ENCODE measurements at regions not wholly inside any gene's neighbourhood (a gene's known extent, or its start where the extent isn't known, plus 50 kb on each side); places are given as distances from the start of the nearest gene placed in this dataset.
"Not testable (repeated sequence)": the region's sequence is repeated elsewhere in the genome, so short reads cannot be mapped to it uniquely, and the experiment has no call there.

DNA sequence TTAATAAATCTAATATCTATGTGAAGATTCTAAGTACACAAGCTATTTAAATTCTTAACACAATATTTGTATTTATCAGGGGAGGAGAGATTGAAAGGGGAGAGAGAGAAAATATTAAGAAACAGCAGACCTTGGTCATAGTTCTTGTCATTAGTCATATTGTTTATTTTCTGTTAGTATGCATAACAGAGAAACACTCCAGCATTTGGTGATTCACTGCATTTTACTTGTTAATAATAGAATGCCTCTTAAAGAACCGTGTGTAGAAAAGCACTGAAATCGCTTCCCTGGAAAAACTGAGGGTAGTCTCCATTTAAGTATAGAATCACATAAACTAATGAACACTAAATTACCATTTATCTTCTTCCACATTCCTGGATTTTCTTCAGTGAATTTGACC lies 122.7 kb upstream of the TRPC6 start:
- TF ChIP-seq, protein P1, sequence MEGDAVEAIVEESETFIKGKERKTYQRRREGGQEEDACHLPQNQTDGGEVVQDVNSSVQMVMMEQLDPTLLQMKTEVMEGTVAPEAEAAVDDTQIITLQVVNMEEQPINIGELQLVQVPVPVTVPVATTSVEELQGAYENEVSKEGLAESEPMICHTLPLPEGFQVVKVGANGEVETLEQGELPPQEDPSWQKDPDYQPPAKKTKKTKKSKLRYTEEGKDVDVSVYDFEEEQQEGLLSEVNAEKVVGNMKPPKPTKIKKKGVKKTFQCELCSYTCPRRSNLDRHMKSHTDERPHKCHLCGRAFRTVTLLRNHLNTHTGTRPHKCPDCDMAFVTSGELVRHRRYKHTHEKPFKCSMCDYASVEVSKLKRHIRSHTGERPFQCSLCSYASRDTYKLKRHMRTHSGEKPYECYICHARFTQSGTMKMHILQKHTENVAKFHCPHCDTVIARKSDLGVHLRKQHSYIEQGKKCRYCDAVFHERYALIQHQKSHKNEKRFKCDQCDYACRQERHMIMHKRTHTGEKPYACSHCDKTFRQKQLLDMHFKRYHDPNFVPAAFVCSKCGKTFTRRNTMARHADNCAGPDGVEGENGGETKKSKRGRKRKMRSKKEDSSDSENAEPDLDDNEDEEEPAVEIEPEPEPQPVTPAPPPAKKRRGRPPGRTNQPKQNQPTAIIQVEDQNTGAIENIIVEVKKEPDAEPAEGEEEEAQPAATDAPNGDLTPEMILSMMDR (IDR thresholded peaks at IDR 0.05; ENCODE audit: control insufficient read depth, extremely low read depth, insufficient read depth): no peak
- DNase-seq (ENCODE audit: low read depth): no peak
- no peak overlapping the region for H3K4me3 ChIP-seq (ENCODE audit: low read depth, low read length)

DNA sequence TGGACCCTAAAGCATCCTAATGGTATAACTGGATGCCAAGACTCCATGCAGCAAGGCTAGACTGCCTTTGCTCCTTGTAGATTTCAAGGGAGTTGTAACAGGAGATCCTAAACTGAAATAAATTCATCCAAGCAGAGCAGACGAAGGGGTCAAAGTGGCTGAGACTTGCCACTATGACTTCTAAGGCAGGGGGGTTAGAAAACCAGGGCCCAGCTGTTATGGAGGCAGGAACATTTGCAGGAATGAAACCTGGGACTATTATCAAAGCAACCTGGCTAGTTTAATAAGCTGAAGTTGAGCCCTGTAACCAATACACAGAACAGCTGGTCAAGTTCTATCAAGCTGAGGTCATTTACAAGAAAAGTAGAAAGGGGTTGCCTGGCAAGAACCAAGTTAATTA lies 122.2 kb upstream of the TRPC6 start:
- H3K4me3 ChIP-seq (ENCODE audit: low read depth, low read length): no peak overlapping the region
- TF ChIP-seq, protein P1 (IDR thresholded peaks at IDR 0.05; ENCODE audit: control insufficient read depth, extremely low read depth, insufficient read depth): no peak
- DNase-seq (ENCODE audit: low read depth): no peak

DNA sequence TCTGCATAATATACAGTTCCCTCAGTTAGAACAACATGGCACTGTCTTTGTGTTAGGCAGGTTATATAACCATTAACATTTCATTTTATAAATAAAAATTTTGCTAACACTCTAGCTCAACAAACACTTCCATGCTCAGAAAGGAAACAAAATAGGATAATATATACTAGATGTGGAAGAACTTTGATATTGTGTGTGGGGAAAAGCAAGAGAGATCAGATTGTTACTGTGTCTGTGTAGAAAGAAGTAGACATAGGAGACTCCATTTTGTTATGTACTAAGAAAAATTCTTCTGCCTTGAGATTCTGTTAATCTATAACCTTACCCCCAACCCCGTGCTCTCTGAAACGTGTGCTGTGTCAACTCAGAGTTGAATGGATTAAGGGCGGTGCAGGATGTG lies 111.1 kb upstream of the TRPC6 start:
- DNase-seq (ENCODE audit: low read depth); H3K4me3 ChIP-seq (ENCODE audit: low read depth, low read length): not testable (repeated sequence)

DNA sequence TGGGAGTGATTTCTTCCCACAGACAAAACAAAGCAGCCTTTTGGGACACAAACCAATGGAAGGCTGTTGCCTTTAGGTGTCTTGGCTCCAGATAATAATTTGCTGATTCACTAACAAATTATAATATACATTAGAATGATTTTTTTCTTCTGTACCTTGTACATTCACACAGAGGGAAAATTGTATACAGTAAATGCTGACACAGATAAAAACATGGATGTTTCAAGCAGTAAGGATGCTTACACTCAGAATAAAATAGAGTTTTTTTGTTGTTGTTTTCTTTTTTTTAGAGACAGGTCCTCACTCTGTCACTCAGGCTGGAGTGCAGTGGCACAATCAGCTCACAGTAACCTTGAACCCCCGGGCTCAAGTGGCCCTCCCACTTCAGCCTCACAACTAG lies 109.2 kb upstream of the TRPC6 start:
- no peak for DNase-seq (ENCODE audit: low read depth)
- TF ChIP-seq, protein P1 (IDR thresholded peaks at IDR 0.05; ENCODE audit: control insufficient read depth, extremely low read depth, insufficient read depth): no peak
- no peak overlapping the region for H3K4me3 ChIP-seq (ENCODE audit: low read depth, low read length)

DNA sequence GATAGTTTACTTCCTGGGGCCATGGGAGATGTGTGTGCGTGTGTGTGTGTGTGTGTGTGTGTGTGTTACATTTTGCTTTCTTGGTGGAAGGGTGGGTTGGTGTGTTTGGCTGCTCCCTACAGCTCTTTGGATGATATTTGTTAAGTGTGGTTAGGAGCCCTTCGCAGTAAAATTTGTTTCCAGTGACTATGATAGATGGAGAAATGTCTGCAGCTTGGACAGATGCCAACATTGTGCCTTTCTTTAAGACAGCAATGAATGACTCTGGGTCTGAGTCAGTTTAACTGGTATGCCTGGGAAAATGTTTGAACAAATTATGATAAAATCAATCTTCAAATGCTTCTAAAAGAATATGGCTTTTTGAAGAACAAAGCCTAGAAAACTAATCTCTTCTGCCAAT lies 102.7 kb upstream of the TRPC6 start:
- TF ChIP-seq, protein P1 (IDR thresholded peaks at IDR 0.05; ENCODE audit: control insufficient read depth, extremely low read depth, insufficient read depth): no peak
- H3K4me3 ChIP-seq (ENCODE audit: low read depth, low read length): no peak overlapping the region

DNA sequence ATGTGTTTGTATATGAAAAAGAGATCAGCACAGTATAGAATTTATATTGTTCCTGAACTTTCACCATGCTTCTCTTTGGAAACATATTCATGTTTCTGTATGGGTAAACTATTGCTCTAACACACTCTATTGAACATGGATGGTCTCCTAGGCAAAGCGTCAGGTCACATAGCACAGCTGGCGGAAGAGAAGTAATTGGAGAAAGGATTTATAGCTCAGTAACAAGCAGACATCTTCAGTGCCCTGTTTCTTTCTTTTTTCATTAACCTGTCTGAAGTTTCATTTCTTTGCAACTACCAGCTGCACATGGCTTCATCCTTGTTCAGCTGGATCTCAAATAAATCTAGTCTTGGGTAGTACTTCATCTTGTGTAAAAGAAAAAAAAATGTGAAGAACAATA lies 84.4 kb upstream of the TRPC6 start:
- DNase-seq (ENCODE audit: low read depth): no peak
- no peak overlapping the region for H3K4me3 ChIP-seq (ENCODE audit: low read depth, low read length)
- TF ChIP-seq, protein P1 (IDR thresholded peaks at IDR 0.05; ENCODE audit: control insufficient read depth, extremely low read depth, insufficient read depth): no peak

More for the DNA sequence above, 102.7 kb upstream of the TRPC6 start:
- no peak for DNase-seq (ENCODE audit: low read depth)

DNA sequence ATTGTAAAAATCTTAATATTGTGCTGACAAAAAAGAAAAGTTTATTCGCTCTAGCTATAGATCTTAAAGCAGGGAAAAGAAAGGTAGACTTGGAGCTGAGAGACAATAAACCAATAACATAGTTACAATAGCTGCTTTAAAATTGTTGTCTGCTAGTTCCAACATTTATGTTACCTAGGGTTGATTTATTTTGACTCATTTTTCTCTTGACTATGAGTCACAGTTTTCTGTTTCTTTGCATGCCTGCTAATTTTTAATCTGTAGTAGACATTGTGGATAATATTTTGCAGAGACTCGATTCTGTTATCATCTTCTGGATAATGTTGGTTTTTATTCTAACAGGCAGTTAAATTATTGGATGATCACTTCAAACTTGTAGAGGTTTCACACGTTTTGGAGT lies 83.1 kb upstream of the TRPC6 start:
- TF ChIP-seq, protein P1 (IDR thresholded peaks at IDR 0.05; ENCODE audit: control insufficient read depth, extremely low read depth, insufficient read depth): no peak
- no peak overlapping the region for H3K4me3 ChIP-seq (ENCODE audit: low read depth, low read length)
- DNase-seq (ENCODE audit: low read depth): no peak

DNA sequence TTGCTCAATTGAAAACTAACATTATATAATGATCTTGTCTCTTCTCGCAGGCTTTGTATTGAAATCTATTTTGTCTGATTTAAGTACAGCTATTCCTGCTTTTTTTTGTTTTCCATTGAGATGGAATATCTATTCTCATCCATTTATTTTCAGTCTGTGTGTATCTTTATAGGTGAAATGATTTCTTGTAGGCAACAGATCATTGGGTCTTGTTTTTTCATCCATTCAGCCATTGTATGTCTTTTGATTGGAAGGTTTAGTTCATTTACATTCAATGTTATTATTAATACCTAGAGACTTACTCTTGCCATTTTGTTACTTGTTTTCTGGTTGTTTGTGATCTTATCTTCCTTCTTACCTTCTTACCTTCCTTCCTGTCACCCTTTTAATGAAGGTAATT lies 77.8 kb upstream of the TRPC6 start:
- H3K4me3 ChIP-seq (ENCODE audit: low read depth, low read length): no peak overlapping the region
- no peak for DNase-seq (ENCODE audit: low read depth)
- TF ChIP-seq, protein P1 (IDR thresholded peaks at IDR 0.05; ENCODE audit: control insufficient read depth, extremely low read depth, insufficient read depth): no peak

All from LNCaP clone FGC (cell line).